WI38 (cell line): ENCODE measurements at regions not wholly inside any gene's neighbourhood (a gene's known extent, or its start where the extent isn't known, plus 50 kb on each side); places are given as distances from the start of the nearest gene placed in this dataset.

Experiments
- H3K4me3 ChIP-seq: 2 replicates; pipeline ENCODE4 v1.5.1; 2011; ENCODE audit warnings: low read depth, mild to moderate bottlenecking, control low read depth, low read length
- TF ChIP-seq, protein P1 (sequence below): IDR thresholded peaks from 2 replicates; pipeline ENCODE4 v1.5.1; 2012; ENCODE audit warnings: low read depth, mild to moderate bottlenecking, control low read depth, low read length

DNA sequence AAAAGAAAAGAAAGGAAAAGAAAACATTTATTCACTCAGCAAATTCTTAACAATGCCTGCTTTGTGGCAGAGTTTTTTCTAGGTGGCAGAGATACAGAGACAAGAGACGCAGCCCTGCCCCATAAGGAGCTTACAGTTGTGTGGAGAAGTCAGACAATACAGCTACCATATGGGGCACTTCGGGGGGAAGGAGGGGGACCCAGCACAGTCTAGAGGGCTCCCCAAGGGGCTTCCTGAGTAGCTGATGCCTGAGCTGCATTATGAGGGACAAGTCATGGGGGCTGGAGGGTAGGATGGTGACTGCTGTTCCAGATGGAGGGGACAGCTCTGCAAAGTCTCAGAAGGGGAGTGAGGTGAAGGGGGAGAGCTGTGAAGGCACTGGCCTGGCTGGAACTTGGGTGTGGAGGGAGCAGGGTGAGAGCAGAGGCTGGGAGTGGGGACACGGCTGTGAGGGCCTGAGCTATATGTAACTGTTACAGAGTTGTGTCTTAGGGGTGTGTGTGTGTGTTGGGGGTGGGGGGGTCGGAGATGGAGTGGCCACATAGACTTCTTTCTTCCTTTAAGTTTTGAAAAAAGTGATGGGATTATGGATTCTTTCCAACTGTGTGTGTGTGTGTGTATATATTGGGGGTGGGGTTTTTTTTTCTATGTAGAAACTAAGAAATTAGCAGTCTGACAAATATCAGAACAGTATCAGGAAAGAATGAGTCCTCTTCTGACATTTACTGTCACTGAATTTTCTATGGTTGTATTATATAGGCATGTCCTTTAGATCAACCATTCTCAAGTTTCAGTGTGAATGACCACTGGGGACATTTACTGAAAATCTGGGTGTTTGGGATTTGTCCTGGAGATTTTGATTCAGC is 66.0 kb upstream of the HAAO start:
- TF ChIP-seq, protein P1, sequence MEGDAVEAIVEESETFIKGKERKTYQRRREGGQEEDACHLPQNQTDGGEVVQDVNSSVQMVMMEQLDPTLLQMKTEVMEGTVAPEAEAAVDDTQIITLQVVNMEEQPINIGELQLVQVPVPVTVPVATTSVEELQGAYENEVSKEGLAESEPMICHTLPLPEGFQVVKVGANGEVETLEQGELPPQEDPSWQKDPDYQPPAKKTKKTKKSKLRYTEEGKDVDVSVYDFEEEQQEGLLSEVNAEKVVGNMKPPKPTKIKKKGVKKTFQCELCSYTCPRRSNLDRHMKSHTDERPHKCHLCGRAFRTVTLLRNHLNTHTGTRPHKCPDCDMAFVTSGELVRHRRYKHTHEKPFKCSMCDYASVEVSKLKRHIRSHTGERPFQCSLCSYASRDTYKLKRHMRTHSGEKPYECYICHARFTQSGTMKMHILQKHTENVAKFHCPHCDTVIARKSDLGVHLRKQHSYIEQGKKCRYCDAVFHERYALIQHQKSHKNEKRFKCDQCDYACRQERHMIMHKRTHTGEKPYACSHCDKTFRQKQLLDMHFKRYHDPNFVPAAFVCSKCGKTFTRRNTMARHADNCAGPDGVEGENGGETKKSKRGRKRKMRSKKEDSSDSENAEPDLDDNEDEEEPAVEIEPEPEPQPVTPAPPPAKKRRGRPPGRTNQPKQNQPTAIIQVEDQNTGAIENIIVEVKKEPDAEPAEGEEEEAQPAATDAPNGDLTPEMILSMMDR = no peak

DNA sequence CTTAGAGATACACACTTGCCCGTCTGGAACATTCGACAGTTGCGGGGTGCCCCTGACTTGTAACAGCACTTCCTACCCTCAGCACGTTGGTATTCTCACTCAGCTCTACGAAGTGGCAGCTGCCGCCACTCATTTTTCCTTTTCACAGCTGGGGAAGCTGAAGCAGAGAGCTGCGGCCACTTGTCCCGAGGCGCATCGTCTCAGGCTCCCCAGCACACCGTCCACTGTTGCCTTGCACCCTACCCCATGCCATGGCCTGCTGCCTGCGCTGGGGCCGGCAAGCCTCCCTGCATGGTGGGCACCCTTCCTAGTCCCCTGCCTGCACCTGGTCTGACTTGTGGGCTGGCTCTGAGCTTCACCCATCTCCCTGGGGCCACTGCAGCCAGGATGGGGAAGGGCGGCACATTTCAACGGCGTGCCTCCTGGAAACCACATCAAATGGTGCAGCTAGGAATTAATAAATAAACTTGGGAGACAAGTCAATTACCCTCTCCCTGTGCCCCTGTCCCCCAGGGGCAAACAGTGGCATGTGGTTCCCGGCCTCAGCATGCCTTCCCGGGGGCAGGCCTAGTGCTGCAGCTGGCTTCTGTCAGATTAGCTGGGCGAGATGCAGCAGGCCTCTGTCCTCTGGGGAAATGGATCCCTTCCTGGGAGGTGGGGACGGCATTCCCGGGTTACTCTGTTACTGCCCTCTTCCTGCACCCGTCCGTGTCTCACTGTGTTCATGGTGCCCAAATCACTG is 64.7 kb upstream of the HAAO start:
- TF ChIP-seq, protein P1 = no peak

More for the DNA sequence above, 66.0 kb upstream of the HAAO start:
- H3K4me3 ChIP-seq = no peak overlapping the region

GRCh38 chr2:42856106-42856860 is 63.9 kb upstream of the HAAO start:
- TF ChIP-seq, protein P1 = no peak

More for the DNA sequence above, 64.7 kb upstream of the HAAO start:
- H3K4me3 ChIP-seq = no peak overlapping the region

DNA sequence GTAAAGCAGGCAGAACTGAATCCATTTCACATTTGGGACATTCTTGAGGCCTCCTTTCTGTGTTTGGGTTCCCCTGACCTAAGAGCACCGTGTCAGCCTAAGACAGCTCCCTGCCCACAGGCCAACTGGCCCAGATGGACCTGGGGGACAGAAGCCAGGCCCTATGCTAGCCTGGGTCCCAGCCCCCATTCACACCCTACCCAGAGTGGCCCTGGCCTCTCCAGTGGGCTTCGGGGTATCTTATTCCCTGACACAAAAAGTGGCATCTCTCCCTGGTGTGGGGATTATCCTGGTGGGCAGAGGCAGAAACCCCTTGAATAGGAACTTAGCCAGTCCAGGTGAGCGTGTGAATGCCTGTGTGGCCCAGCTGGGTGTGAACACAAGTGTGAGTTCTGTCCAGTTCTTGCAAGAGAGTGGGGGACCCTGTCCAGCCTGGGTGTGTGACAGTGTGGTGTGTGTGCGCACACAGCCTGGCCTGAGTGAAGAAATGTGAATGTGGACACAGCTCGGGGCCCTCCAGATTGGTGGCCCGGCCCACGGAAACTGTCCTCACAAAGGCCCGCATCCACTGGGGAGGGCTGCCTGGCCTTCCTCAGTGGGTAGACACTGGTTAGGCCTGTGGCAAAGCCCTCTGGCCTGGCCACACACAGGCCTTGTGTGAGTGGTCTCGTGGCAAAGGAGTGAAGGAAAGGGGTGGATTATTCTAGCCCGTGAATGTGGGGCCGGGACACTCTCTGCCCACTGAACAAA is 63.0 kb upstream of the HAAO start:
- TF ChIP-seq, protein P1 = no peak
- no peak overlapping the region for H3K4me3 ChIP-seq

More at GRCh38 chr2:42856106-42856860, 63.9 kb upstream of the HAAO start:
- H3K4me3 ChIP-seq = no peak overlapping the region

DNA sequence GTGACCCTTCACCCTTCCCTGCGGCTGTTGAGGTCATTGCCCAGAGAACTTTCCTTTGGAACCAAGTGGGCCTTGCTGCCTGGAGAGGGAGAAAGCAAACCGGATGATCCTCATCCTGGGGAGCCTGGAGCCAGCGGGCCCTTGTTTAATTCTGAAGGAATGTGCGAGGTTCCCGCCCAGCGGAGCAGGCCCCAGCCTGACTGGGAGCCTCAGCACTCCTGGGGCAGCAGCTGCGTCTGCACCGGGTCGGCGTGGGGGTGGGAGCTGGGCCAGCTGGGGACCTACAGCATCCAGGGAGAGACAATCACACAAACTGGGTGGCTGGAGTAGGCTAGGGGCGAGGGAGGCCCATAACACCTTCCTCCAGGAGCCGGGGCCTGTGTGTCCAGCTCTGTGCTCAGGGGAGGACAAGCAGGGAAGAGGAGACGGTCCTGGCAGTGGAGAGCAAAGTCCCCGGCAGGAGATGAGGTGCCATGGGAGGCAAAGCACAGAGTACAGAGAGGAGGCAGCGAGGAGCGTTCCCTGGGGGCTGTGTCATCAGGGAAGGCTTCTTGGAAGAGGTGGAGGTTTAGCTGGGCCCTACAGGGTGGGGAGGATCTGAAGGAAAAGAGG is 61.9 kb upstream of the HAAO start:
- H3K4me3 ChIP-seq = no peak overlapping the region
- TF ChIP-seq, protein P1 = no peak

DNA sequence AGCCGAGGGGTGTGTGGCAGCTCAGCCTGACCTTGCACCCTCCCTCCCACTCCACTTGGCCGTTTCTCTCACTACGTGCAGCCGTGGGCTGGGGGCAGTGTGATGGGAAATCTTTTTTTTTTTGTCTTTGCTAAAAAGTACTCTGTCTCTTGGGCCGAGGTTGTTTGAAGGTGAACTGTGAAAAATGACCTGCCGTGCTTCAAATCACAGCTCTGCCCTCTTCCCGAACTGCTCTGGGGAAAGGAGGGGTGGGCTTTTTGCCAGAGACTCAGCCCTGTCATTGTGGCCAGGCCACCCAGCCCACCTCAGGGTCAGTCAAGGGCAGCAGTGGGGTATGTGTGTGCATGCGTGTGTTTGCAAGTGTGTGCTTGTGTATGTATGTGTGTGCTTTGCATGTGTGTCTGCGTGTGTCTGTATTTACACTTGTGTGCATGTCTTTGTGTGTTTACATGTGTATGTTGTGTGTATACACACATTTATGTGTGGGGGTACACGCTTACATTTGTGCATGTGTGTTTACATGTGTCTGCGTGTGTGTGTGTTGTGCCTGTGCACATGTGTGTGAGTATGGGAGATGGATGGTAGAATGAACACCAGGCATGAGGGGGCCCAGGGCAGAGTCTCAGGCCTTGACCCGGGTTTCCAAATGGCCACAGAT is 61.3 kb upstream of the HAAO start:
- H3K4me3 ChIP-seq = no peak overlapping the region
- TF ChIP-seq, protein P1 = no peak
